GM12874 (cell line): ENCODE measurements at regions not wholly inside any gene's neighbourhood (a gene's known extent, or its start where the extent isn't known, plus 50 kb on each side); places are given as distances from the start of the nearest gene placed in this dataset.

Source experiments
- CTCF ChIP-seq: IDR thresholded peaks from 2 replicates; pipeline ENCODE4 v1.5.1; 2011; ENCODE audit warnings: low read depth, mild to moderate bottlenecking, control low read depth, low read length, moderate library complexity; ENCODE audit not compliant: insufficient read depth

DNA sequence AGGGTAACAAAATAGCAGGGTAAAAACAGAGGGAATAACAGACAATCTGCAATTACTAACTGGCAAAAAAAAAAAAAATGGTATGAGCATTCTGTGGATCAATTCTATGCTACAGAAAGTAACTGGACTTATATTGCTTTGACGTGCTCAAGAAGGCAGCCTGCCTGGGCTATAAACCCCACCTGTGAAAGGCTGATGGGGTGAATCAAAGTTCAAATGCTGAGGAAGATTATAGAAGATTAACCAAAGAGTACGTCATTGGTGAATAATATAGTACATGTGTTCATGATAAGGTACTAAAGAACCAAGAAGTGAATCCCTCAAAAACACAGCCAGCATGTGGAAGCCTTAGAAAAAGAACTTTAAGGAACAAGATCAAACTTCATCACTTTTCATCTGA, 441.9 kb upstream of the PTCHD4 start:
- TF ChIP-seq CTCF = no peak

DNA sequence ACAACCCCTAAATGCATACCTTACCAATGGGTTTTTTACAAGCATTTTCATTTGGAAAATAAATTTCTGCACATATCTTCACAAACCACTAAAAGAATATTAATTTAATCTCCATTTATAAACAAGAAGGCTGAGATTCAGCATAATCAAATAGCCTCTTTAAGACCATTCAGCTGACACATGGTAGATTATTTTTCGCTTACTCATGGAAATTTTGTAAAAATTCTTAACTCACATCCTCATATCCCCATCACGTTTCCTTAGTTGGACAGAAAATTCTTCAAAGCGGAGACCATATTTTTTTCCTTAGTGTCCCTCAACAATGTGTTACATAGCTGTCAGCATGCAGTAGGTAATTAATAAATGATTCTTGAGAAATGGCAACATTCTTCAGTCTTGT, 439.6 kb upstream of the PTCHD4 start:
- TF ChIP-seq CTCF = no peak

- no peak for TF ChIP-seq CTCF
Measured at GRCh38 chr6:48542191-48542590, 431.2 kb upstream of the PTCHD4 start.

- TF ChIP-seq CTCF = no peak
Measured at GRCh38 chr6:48541649-48542048, 430.7 kb upstream of the PTCHD4 start.

GRCh38 chr6:48535582-48536009, 424.6 kb upstream of the PTCHD4 start:
- TF ChIP-seq CTCF = no peak

DNA sequence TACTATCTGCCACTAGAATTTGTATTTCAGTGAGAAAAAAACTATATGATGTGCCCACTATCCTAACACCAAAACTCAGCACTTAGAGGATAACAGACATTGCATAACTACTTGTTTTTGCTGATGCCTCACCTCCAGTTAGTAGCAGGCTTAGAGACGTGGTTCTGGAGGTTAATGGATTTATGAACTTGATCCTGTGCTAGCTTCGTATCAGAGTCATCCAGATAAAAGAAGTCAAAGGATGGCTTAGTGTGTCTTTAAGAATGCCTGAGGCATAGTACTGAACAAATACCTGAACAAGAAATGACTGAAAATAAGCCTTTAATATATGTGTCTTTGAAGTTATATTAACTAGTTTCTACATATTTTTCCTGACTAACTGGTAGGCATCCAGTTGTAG, 414.9 kb upstream of the PTCHD4 start:
- TF ChIP-seq CTCF = no peak

- TF ChIP-seq CTCF = no peak
Measured at GRCh38 chr6:48520951-48521350, 410.0 kb upstream of the PTCHD4 start.

DNA sequence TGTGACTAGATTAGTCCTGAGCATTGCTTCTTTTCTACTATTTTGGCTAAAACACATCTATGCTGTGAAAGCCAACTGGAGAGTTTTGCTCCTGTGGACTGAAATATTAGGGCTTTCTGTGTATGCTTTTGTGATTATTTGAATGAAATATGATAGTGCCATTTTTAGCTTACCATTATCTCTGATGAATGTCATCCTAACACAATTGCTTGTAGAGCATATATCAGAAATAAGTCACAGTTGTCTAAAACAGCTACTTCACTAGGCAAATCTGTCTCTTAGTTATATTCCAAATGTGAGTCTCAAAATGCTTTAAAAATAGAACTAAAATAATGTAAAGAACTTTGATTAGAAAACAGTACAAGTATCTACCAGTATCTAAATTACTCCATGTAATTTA, 401.4 kb upstream of the PTCHD4 start:
- TF ChIP-seq CTCF = no peak
